Heart left ventricle (tissue), 16 donors: ENCODE measurements at regions not wholly inside any gene's neighbourhood (a gene's known extent, or its start where the extent isn't known, plus 50 kb on each side); places are given as distances from the start of the nearest gene placed in this dataset.

Experiments
- ATAC-seq, 4 donors: fragments of 200-7000 bp; cut with Tn5 transposase; one replicate each; pipeline ENCODE4 v1.9.1; 2020 to 2022; ENCODE audit warnings: moderate library complexity in 4 of 4, mild to moderate bottlenecking in 3 of 4, moderate number of reproducible peaks in 1 of 4
- DNase-seq, 5 donors: peaks; one replicate each; pipeline ENCODE4 v3.0.0-alpha.2; 2020
- H3K27ac ChIP-seq, 12 donors: fragments of 200-600 bp; sonication (generic) in 4 of 12; one replicate each; pipeline versions ENCODE4 v1.5.0 to v1.8.0; 2016 to 2022; ENCODE audit warnings: mild to moderate bottlenecking in 2 of 12
- H3K27me3 ChIP-seq, 9 donors: fragments of 200-600 bp; sonication (generic) in 2 of 9; one replicate each; pipeline versions ENCODE4 v1.5.1 to v1.8.0; 2016 to 2022; ENCODE audit warnings: mild to moderate bottlenecking in 3 of 9
- H3K36me3 ChIP-seq, 9 donors: fragments of 200-600 bp; sonication (generic) in 2 of 9; one replicate each; pipeline versions ENCODE4 v1.5.0 to v1.8.0; 2018 to 2022; ENCODE audit warnings: mild to moderate bottlenecking in 2 of 9
- H3K4me1 ChIP-seq, 12 donors: fragments of 200-600 bp; sonication (generic) in 4 of 12; one replicate each; pipeline versions ENCODE4 v1.5.0 to v1.8.0; 2016 to 2022; ENCODE audit warnings: mild to moderate bottlenecking in 3 of 12
- H3K4me3 ChIP-seq, 12 donors: fragments of 200-600 bp; sonication (generic) in 4 of 12; one replicate each; pipeline versions ENCODE4 v1.5.0 to v1.8.0; 2017 to 2022; ENCODE audit warnings: mild to moderate bottlenecking in 9 of 12, moderate library complexity in 4 of 12
- H3K9me3 ChIP-seq, 12 donors: fragments of 200-600 bp; sonication (generic) in 4 of 12; one replicate each; pipeline versions ENCODE4 v1.5.0 to v1.8.0; 2016 to 2022; ENCODE audit warnings: mild to moderate bottlenecking in 1 of 12
- CTCF ChIP-seq, 12 donors: fragments of 200-600 bp; sonication (generic) in 4 of 12; IDR thresholded peaks; one replicate each; pipeline versions ENCODE4 v1.5.0 to v1.8.0; 2018 to 2022; ENCODE audit warnings: antibody characterized with exemption in 12 of 12, mild to moderate bottlenecking in 5 of 12
- POLR2A ChIP-seq, 2 donors: fragments of 450-650 bp; IDR thresholded peaks; one replicate each; pipeline ENCODE4 v1.6.1; 2017; ENCODE audit warnings: antibody characterized with exemption in 2 of 2, mild to moderate bottlenecking in 2 of 2, moderate library complexity in 2 of 2
- WGBS, 4 donors: extraction: QIAGEN DNeasy Blood & Tissue Kit in 2 of 4; methylation state at CpG; one replicate each; pipeline versions ENCODE4 v1.1.5 to v1.1.7; 2013 to 2018; 5-methylcytosine and 5-hydroxymethylcytosine counted together
- intact Hi-C, 10 donors: fragments of 100-400 bp; cut with DNase I; formaldehyde crosslinking; loops; one replicate each; pipeline versions ENCODE4 v1.11.1 to v1.14.2; 2022
- donor health status: ischemic (EF 13 %, LVEDD 7.1; RV severe dilation, severe dysfunction).
- donor health status: healthy with polysubstance abuse.
- donor health status: DM: no; HTN: yes; CAD: no.
- donor health status: DM: no; HTN: no; CAD: no.
- donor health status: ischemic (EF 25% LVEDD 6.9; RV normal size, moderate dysfunction).
- donor health status: ischemic (EF 25% LVEDD 5.7; RV mildly dilated, moderate dysfunction).
- donor health status: healthy.
- donor health status: DM: yes; HTN: yes; CAD: no.
- donor health status: ischemic (EF 35%, LVEDD 5.7; RV mildly dilated, moderate dysfunction).
- donor health status: nonischemic (EF 11% LVEDD 7.7; RV severe dilation, severe dysfunction).
- donor health status: DM: yes; HTN: yes; CAD: no.
- donor health status: PGD.
- donor health status: ischemic (EF 29% LVEDD 5.4; RV normal size, mild dysfunction).
- donor health status: nonischemic (EF 23%, LVEDD 6.1; RV moderate dilation, normal function).

- Histone ChIP-seq H3K27me3 (no peaks in the 10 kb centered on the region), H3K4me3 (no peak overlapping the region), H3K9me3 (no peaks in the 10 kb centered on the region), H3K36me3 (no peaks in the 10 kb centered on the region), H3K4me1 (peaks cover 0 to 5% (median 0%) of the 10 kb centered on the region in 12 donors), H3K27ac (no peak overlapping the region)
- intact Hi-C loops = no loop called here
- 78 to 85% (median 84%) methylated on average over 5 of the region's 5 CpGs for WGBS, 4 donors
- DNase-seq (no peak), ATAC-seq (no peak)
- TF ChIP-seq CTCF (IDR thresholded peaks at IDR 0.05) = no peak
These were observed 147.8 kb downstream of the KCNE4 start for GRCh38 chr2:223199531-223200515.

- WGBS, 4 donors = 71 to 78% (median 74%) methylated on average over 4 of the region's 4 CpGs
- no peaks in the 10 kb centered on the region for H3K4me1 ChIP-seq
- no peak for TF ChIP-seq CTCF (IDR thresholded peaks at IDR 0.05)
- no peak for TF ChIP-seq POLR2A (IDR thresholded peaks at IDR 0.05)
- no peaks in the 10 kb centered on the region for H3K36me3 ChIP-seq
- no peaks in the 10 kb centered on the region for H3K27me3 ChIP-seq
- peak overlapping the region in 1 of 12 donors; percentile 2 for H3K27ac ChIP-seq
- intact Hi-C loops = no loop called here
- DNase-seq (no peak), ATAC-seq (no peak)
- H3K9me3 ChIP-seq = peaks cover 0 to 24% (median 0%) of the 10 kb centered on the region in 12 donors
- no peak overlapping the region for H3K4me3 ChIP-seq
These were observed 152.3 kb downstream of the KCNE4 start for GRCh38 chr2:223203971-223204929.

GRCh38 chr2:223210489-223210888 lies 158.5 kb downstream of the KCNE4 start:
- H3K27me3 ChIP-seq = no peaks in the 10 kb centered on the region
- no peak overlapping the region for H3K27ac ChIP-seq
- ATAC-seq (no peak), DNase-seq (no peak)
- H3K4me1 ChIP-seq = no peaks in the 10 kb centered on the region
- H3K36me3 ChIP-seq = no peaks in the 10 kb centered on the region
- intact Hi-C loops = no loop called here
- 91 to 96% (median 94%) methylated on average over 2 of the region's 2 CpGs for WGBS, 4 donors
- H3K9me3 ChIP-seq = peaks cover 0 to 49% (median 15%) of the 10 kb centered on the region in 12 donors
- no peak overlapping the region for H3K4me3 ChIP-seq
- TF ChIP-seq CTCF (IDR thresholded peaks at IDR 0.05) (no peak), POLR2A (IDR thresholded peaks at IDR 0.05) (no peak)
